Mesenchymal stem cell (in vitro differentiated cells and primary cell): ENCODE measurements at regions not wholly inside any gene's neighbourhood (a gene's known extent, or its start where the extent isn't known, plus 50 kb on each side); places are given as distances from the start of the nearest gene placed in this dataset.

Experiments
- DNase-seq: peaks from one replicate; pipeline ENCODE4 v3.0.0-alpha.2; 2013
- H2AFZ ChIP-seq: one replicate; pipeline ENCODE4 v1.6.1; 2013; ENCODE audit warnings: low read depth, mild to moderate bottlenecking, control low read depth, inconsistent platforms, low read length, moderate library complexity
- H2AK5ac ChIP-seq: 2 replicates; pipeline ENCODE4 v1.6.1; 2013; ENCODE audit warnings: low read length, moderate library complexity, mild to moderate bottlenecking, inconsistent platforms; ENCODE audit not compliant: severe bottlenecking
- H2BK120ac ChIP-seq: one replicate; pipeline ENCODE4 v1.6.1; 2013; ENCODE audit warnings: low read depth, mild to moderate bottlenecking, inconsistent platforms, low read length, moderate library complexity
- H2BK12ac ChIP-seq, 2 experiments: one replicate each; pipeline ENCODE4 v1.6.1; 2013; ENCODE audit warnings: inconsistent platforms in 2 of 2, low read length in 2 of 2, mild to moderate bottlenecking in 2 of 2, moderate library complexity in 2 of 2, control low read depth in 1 of 2
- H2BK15ac ChIP-seq: one replicate; pipeline ENCODE4 v1.6.1; 2013; ENCODE audit warnings: mild to moderate bottlenecking, low read depth, inconsistent platforms; ENCODE audit not compliant: poor library complexity, severe bottlenecking
- H2BK5ac ChIP-seq: 2 replicates; pipeline ENCODE4 v1.6.1; 2013; ENCODE audit warnings: low read depth, mild to moderate bottlenecking, low read length, control low read depth, inconsistent platforms; ENCODE audit not compliant: poor library complexity, severe bottlenecking
- H3K14ac ChIP-seq, 2 experiments: one replicate each; pipeline ENCODE4 v1.6.1; 2013; ENCODE audit warnings: inconsistent platforms in 2 of 2, low read length in 2 of 2, control low read depth in 1 of 2, mild to moderate bottlenecking in 1 of 2, moderate library complexity in 1 of 2
- H3K18ac ChIP-seq, 2 experiments: one replicate each; pipeline ENCODE4 v1.6.1; 2013; ENCODE audit warnings: inconsistent platforms in 2 of 2, low read length in 2 of 2, control low read depth in 1 of 2, low read depth in 1 of 2, mild to moderate bottlenecking in 1 of 2
- H3K23ac ChIP-seq, 2 experiments: one replicate each; pipeline ENCODE4 v1.6.1; 2013; ENCODE audit warnings: inconsistent platforms in 2 of 2, low read length in 2 of 2, mild to moderate bottlenecking in 2 of 2, moderate library complexity in 2 of 2, control low read depth in 1 of 2
- H3K27ac ChIP-seq: 2 replicates; pipeline ENCODE4 v1.5.1; 2013; ENCODE audit warnings: mild to moderate bottlenecking, moderate library complexity, low read length, control low read depth, inconsistent platforms; ENCODE audit not compliant: poor library complexity, severe bottlenecking
- H3K27me3 ChIP-seq, 2 experiments: 2 replicates each; pipeline versions ENCODE4 v1.6.1 to v1.7.0; 2013; ENCODE audit warnings: low read length in 2 of 2, mild to moderate bottlenecking in 2 of 2, moderate library complexity in 2 of 2, control low read depth in 1 of 2, inconsistent platforms in 1 of 2; ENCODE audit not compliant: control insufficient read depth in 1 of 2, insufficient read depth in 1 of 2
- H3K36me3 ChIP-seq, 2 experiments: 2 replicates each; pipeline versions ENCODE4 v1.6.1 to v1.7.0; 2013; ENCODE audit warnings: low read length in 2 of 2, control low read depth in 1 of 2, inconsistent platforms in 1 of 2, low read depth in 1 of 2, mild to moderate bottlenecking in 1 of 2; ENCODE audit not compliant: insufficient read depth in 2 of 2, control insufficient read depth in 1 of 2
- H3K4ac ChIP-seq, 2 experiments: one replicate each; pipeline ENCODE4 v1.6.1; 2013; ENCODE audit warnings: inconsistent platforms in 2 of 2, low read length in 2 of 2, mild to moderate bottlenecking in 2 of 2, moderate library complexity in 2 of 2, control low read depth in 1 of 2, low read depth in 1 of 2
- H3K4me1 ChIP-seq: 2 replicates; pipeline ENCODE4 v1.6.1; 2013; ENCODE audit warnings: low read depth, low read length, control low read depth; ENCODE audit not compliant: control insufficient read depth, insufficient read depth
- H3K4me2 ChIP-seq: 2 replicates; pipeline ENCODE4 v1.6.1; 2013; ENCODE audit warnings: low read length, mild to moderate bottlenecking, inconsistent platforms; ENCODE audit not compliant: poor library complexity, severe bottlenecking
- H3K4me3 ChIP-seq, 2 experiments: 2 replicates each; pipeline versions ENCODE4 v1.5.1 to v1.7.0; 2013; ENCODE audit warnings: low read length in 2 of 2, mild to moderate bottlenecking in 2 of 2, control low read depth in 1 of 2, low read depth in 1 of 2; ENCODE audit not compliant: insufficient read depth in 1 of 2
- H3K79me1 ChIP-seq: replicated peaks from 2 replicates; pipeline ENCODE4 v1.6.1; 2013; ENCODE audit warnings: mild to moderate bottlenecking, control low read depth, low read length, inconsistent platforms; ENCODE audit not compliant: poor library complexity, severe bottlenecking
- H3K9ac ChIP-seq: 2 replicates; pipeline ENCODE4 v1.7.0; 2013; ENCODE audit warnings: mild to moderate bottlenecking, low read length, moderate library complexity
- H3K9me3 ChIP-seq: 2 replicates; pipeline ENCODE4 v1.7.0; 2013; ENCODE audit warnings: mild to moderate bottlenecking, low read length; ENCODE audit not compliant: control insufficient read depth
- H4K8ac ChIP-seq: one replicate; pipeline ENCODE4 v1.6.1; 2013; ENCODE audit warnings: inconsistent platforms, mild to moderate bottlenecking, low read length, moderate library complexity
- H4K91ac ChIP-seq: one replicate; pipeline ENCODE4 v1.6.1; 2013; ENCODE audit warnings: mild to moderate bottlenecking, low read length, inconsistent platforms
- WGBS: methylation state at CpG from one replicate; pipeline ENCODE4 v1.1.7; 2013; ENCODE audit warnings: mixed read lengths; 5-methylcytosine and 5-hydroxymethylcytosine counted together

- Histone ChIP-seq H2BK120ac (no peak overlapping the region), H3K36me3 (no peaks in the 10 kb centered on the region), H4K8ac (no peak overlapping the region), H3K79me1 (no peaks in the 10 kb centered on the region), H2BK5ac (no peak overlapping the region), H4K91ac (no peak overlapping the region), H3K14ac (no peak overlapping the region), H3K27me3 (no peaks in the 10 kb centered on the region), H3K4me1 (no peaks in the 10 kb centered on the region), H3K4me3 (no peak overlapping the region), H2BK15ac (no peak overlapping the region), H2BK12ac (no peak overlapping the region), H3K27ac (no peak overlapping the region), H2AK5ac (no peak overlapping the region), H3K9ac (no peak overlapping the region), H3K4me2 (no peak overlapping the region), H3K4ac (no peak overlapping the region), H3K23ac (no peak overlapping the region), H3K9me3 (no peaks in the 10 kb centered on the region), H3K18ac (no peak overlapping the region), H2AFZ (no peak overlapping the region)
- no peak for DNase-seq
- WGBS = no CpG with 5 or more reads among the region's 2 CpGs
Measured at GRCh38 chr4:67342291-67342690, 203.0 kb downstream of the CENPC start.

- Histone ChIP-seq H2BK12ac (no peak overlapping the region), H3K4ac (no peak overlapping the region), H2AK5ac (no peak overlapping the region), H3K27me3 (no peaks in the 10 kb centered on the region), H3K18ac (no peak overlapping the region), H4K8ac (no peak overlapping the region), H4K91ac (no peak overlapping the region), H3K9me3 (no peaks in the 10 kb centered on the region), H3K14ac (no peak overlapping the region), H3K4me3 (no peak overlapping the region), H3K27ac (no peak overlapping the region), H3K4me2 (no peak overlapping the region), H2AFZ (no peak overlapping the region), H3K36me3 (no peaks in the 10 kb centered on the region), H3K4me1 (no peaks in the 10 kb centered on the region), H2BK120ac (no peak overlapping the region), H2BK15ac (no peak overlapping the region), H2BK5ac (no peak overlapping the region), H3K79me1 (no peaks in the 10 kb centered on the region), H3K23ac (no peak overlapping the region), H3K9ac (no peak overlapping the region)
- WGBS = 90% methylated on average over 2 of the region's 4 CpGs
- DNase-seq = no peak
Measured at GRCh38 chr4:67333664-67334063, 211.6 kb downstream of the CENPC start.

- Histone ChIP-seq H4K91ac (no peak overlapping the region), H3K18ac (no peak overlapping the region)
- no CpG with 5 or more reads among the region's 4 CpGs for WGBS
Measured at GRCh38 chr4:67332627-67333026, 212.7 kb downstream of the CENPC start.

GRCh38 chr4:67328393-67328792 is 216.9 kb downstream of the CENPC start:
- Histone ChIP-seq H2BK5ac (no peak overlapping the region), H4K91ac (no peak overlapping the region), H2BK120ac (no peak overlapping the region), H3K14ac (no peak overlapping the region), H3K4me3 (no peak overlapping the region), H3K9me3 (no peaks in the 10 kb centered on the region), H3K9ac (no peak overlapping the region), H3K18ac (no peak overlapping the region), H3K27me3 (no peaks in the 10 kb centered on the region), H3K4me2 (no peak overlapping the region), H3K79me1 (no peaks in the 10 kb centered on the region), H3K4ac (no peak overlapping the region), H3K23ac (no peak overlapping the region), H3K27ac (no peak overlapping the region), H2BK12ac (no peak overlapping the region), H3K36me3 (no peaks in the 10 kb centered on the region), H3K4me1 (no peaks in the 10 kb centered on the region), H2AK5ac (no peak overlapping the region), H2BK15ac (no peak overlapping the region), H4K8ac (no peak overlapping the region), H2AFZ (no peak overlapping the region)
- no peak for DNase-seq
- WGBS = no CpG with 5 or more reads among the region's 1 CpG

More at GRCh38 chr4:67332627-67333026, 212.7 kb downstream of the CENPC start:
- H3K9ac ChIP-seq = no peak overlapping the region
- no peak overlapping the region for H2AK5ac ChIP-seq
- H2BK5ac ChIP-seq = no peak overlapping the region
- H2BK15ac ChIP-seq = no peak overlapping the region
- H3K14ac ChIP-seq = no peak overlapping the region
- no peak overlapping the region for H2BK12ac ChIP-seq
- H3K4ac ChIP-seq = no peak overlapping the region
- H4K8ac ChIP-seq = no peak overlapping the region
- H3K27me3 ChIP-seq = no peaks in the 10 kb centered on the region
- no peaks in the 10 kb centered on the region for H3K79me1 ChIP-seq
- no peak overlapping the region for H3K27ac ChIP-seq
- no peaks in the 10 kb centered on the region for H3K9me3 ChIP-seq
- no peak overlapping the region for H2AFZ ChIP-seq
- H3K4me2 ChIP-seq = no peak overlapping the region
- H3K23ac ChIP-seq = no peak overlapping the region
- H3K4me3 ChIP-seq = no peak overlapping the region
- no peaks in the 10 kb centered on the region for H3K36me3 ChIP-seq
- DNase-seq = peak; percentile 7
- H3K4me1 ChIP-seq = no peaks in the 10 kb centered on the region
- H2BK120ac ChIP-seq = no peak overlapping the region
